H9 (cell line): ENCODE measurements at regions not wholly inside any gene's neighbourhood (a gene's known extent, or its start where the extent isn't known, plus 50 kb on each side); places are given as distances from the start of the nearest gene placed in this dataset.

Experiments used
- DNase-seq: peaks from one replicate; pipeline ENCODE4 v3.0.0-alpha.2; 2017
- H2AFZ ChIP-seq: one replicate; pipeline ENCODE4 v1.6.1; 2013; ENCODE audit warnings: mild to moderate bottlenecking, low read length, control low read depth, moderate library complexity
- H2AK5ac ChIP-seq: 2 replicates; pipeline ENCODE4 v1.6.1; 2013; ENCODE audit warnings: low read length, control low read depth, mixed read lengths; ENCODE audit not compliant: insufficient read length
- H2BK120ac ChIP-seq: one replicate; pipeline ENCODE4 v1.6.1; 2013; ENCODE audit warnings: low read depth, mild to moderate bottlenecking, low read length, control low read depth, inconsistent platforms; ENCODE audit not compliant: poor library complexity, severe bottlenecking
- H2BK12ac ChIP-seq: 2 replicates; pipeline ENCODE4 v1.6.1; 2013; ENCODE audit warnings: low read length, control low read depth, mixed read lengths, low read depth; ENCODE audit not compliant: insufficient read length
- H2BK15ac ChIP-seq: 2 replicates; pipeline ENCODE4 v1.6.1; 2013; ENCODE audit warnings: low read depth, low read length, control low read depth
- H2BK20ac ChIP-seq: one replicate; pipeline ENCODE4 v1.6.1; 2013; ENCODE audit warnings: low read depth, mild to moderate bottlenecking, low read length, control low read depth, inconsistent platforms; ENCODE audit not compliant: poor library complexity, severe bottlenecking
- H2BK5ac ChIP-seq: 2 replicates; pipeline ENCODE4 v1.6.1; 2013; ENCODE audit warnings: low read length, control low read depth, mixed read lengths; ENCODE audit not compliant: insufficient read length
- H3K14ac ChIP-seq: 2 replicates; pipeline ENCODE4 v1.6.1; 2013; ENCODE audit warnings: low read length, control low read depth; ENCODE audit not compliant: insufficient read depth
- H3K18ac ChIP-seq: 2 replicates; pipeline ENCODE4 v1.6.1; 2013; ENCODE audit warnings: low read depth, mild to moderate bottlenecking, mixed read lengths, low read length, control low read depth; ENCODE audit not compliant: insufficient read length
- H3K23ac ChIP-seq: 2 replicates; pipeline ENCODE4 v1.6.1; 2013; ENCODE audit warnings: low read length, control low read depth, mixed read lengths, low read depth; ENCODE audit not compliant: insufficient read length
- H3K23me2 ChIP-seq: 2 replicates; pipeline ENCODE4 v1.6.1; 2013; ENCODE audit warnings: low read depth, mild to moderate bottlenecking, mixed read lengths, low read length, control low read depth; ENCODE audit not compliant: insufficient read length, poor library complexity, severe bottlenecking
- H3K27ac ChIP-seq: 2 replicates; pipeline ENCODE4 v1.5.1; 2013; ENCODE audit warnings: low read length, control low read depth, mixed read lengths, low read depth; ENCODE audit not compliant: insufficient read length
- H3K27me3 ChIP-seq: 2 replicates; pipeline ENCODE4 v1.6.1; 2013; ENCODE audit warnings: low read length, control low read depth, inconsistent platforms; ENCODE audit not compliant: insufficient read depth
- H3K4ac ChIP-seq: 2 replicates; pipeline ENCODE4 v1.6.1; 2013; ENCODE audit warnings: low read depth, mild to moderate bottlenecking, control low read depth, inconsistent platforms, low read length, moderate library complexity
- H3K4me1 ChIP-seq: 2 replicates; pipeline ENCODE4 v1.6.1; 2013; ENCODE audit warnings: low read length, control low read depth, inconsistent platforms; ENCODE audit not compliant: insufficient read depth
- H3K4me2 ChIP-seq: 2 replicates; pipeline ENCODE4 v1.6.1; 2013; ENCODE audit warnings: low read length, control low read depth, mixed read lengths; ENCODE audit not compliant: insufficient read length, insufficient read depth
- H3K56ac ChIP-seq: 2 replicates; pipeline ENCODE4 v1.6.1; 2013; ENCODE audit warnings: low read depth, mild to moderate bottlenecking, mixed read lengths, low read length, control low read depth; ENCODE audit not compliant: insufficient read length
- H3K79me1 ChIP-seq: 2 replicates; pipeline ENCODE4 v1.6.1; 2013; ENCODE audit warnings: low read depth, mild to moderate bottlenecking, moderate library complexity, low read length, control low read depth, inconsistent platforms; ENCODE audit not compliant: insufficient read depth, poor library complexity, severe bottlenecking
- H3K79me2 ChIP-seq: 2 replicates; pipeline ENCODE4 v1.6.1; 2013; ENCODE audit warnings: low read length, control low read depth, inconsistent platforms; ENCODE audit not compliant: insufficient read depth
- H3K9ac ChIP-seq: 2 replicates; pipeline ENCODE4 v1.6.1; 2013; ENCODE audit warnings: low read length, control low read depth, mixed read lengths; ENCODE audit not compliant: insufficient read length; ENCODE audit errors: extremely low read depth
- H3K9me3 ChIP-seq: one replicate; pipeline ENCODE4 v1.6.1; 2013; ENCODE audit warnings: low read depth, low read length, inconsistent platforms; ENCODE audit not compliant: control insufficient read depth
- H3T11ph ChIP-seq: one replicate; pipeline ENCODE4 v1.6.1; 2013; ENCODE audit warnings: mild to moderate bottlenecking, low read length, control low read depth, inconsistent platforms
- H4K20me1 ChIP-seq: one replicate; pipeline ENCODE4 v1.6.1; 2013; ENCODE audit not compliant: control insufficient read depth, insufficient read length, insufficient read depth
- H4K5ac ChIP-seq: 2 replicates; pipeline ENCODE4 v1.6.1; 2013; ENCODE audit warnings: low read depth, mild to moderate bottlenecking, mixed read lengths, low read length, control low read depth; ENCODE audit not compliant: insufficient read length
- H4K8ac ChIP-seq: replicated peaks from 2 replicates; pipeline ENCODE4 v1.6.1; 2013; ENCODE audit warnings: low read length, control low read depth, mixed read lengths, low read depth; ENCODE audit not compliant: insufficient read length
- H4K91ac ChIP-seq: 2 replicates; pipeline ENCODE4 v1.6.1; 2013; ENCODE audit warnings: low read depth, mild to moderate bottlenecking, moderate library complexity, mixed read lengths, low read length, control low read depth; ENCODE audit not compliant: insufficient read length
- H3K27ac Mint-ChIP-seq, 3 experiments: 2 replicates in 2 of 3; 3 replicates in 1 of 3; pipeline ENCODE4 v1.8.0; 2020 to 2021; ENCODE audit warnings: mixed read lengths in 3 of 3, mild to moderate bottlenecking in 1 of 3, moderate library complexity in 1 of 3
- H3K27me3 Mint-ChIP-seq: 2 replicates; pipeline ENCODE4 v1.8.0; 2021; ENCODE audit warnings: low read depth, mild to moderate bottlenecking, moderate library complexity, mixed read lengths
- H3K36me3 Mint-ChIP-seq, 3 experiments: 2 replicates in 2 of 3; 3 replicates in 1 of 3; pipeline ENCODE4 v1.8.0; 2020 to 2021; ENCODE audit warnings: low read depth in 3 of 3, mixed read lengths in 3 of 3; ENCODE audit not compliant: insufficient read depth in 1 of 3
- H3K4me1 Mint-ChIP-seq, 2 experiments: 2 replicates each; pipeline ENCODE4 v1.8.0; 2020; ENCODE audit warnings: mixed read lengths in 2 of 2
- H3K4me3 Mint-ChIP-seq, 2 experiments: 2 replicates in 1 of 2; 3 replicates in 1 of 2; pipeline ENCODE4 v1.8.0; 2020 to 2021; ENCODE audit warnings: mild to moderate bottlenecking in 2 of 2, mixed read lengths in 2 of 2, moderate library complexity in 1 of 2
- H3K9me3 Mint-ChIP-seq, 2 experiments: 2 replicates in 1 of 2; 3 replicates in 1 of 2; pipeline ENCODE4 v1.8.0; 2020; ENCODE audit warnings: mild to moderate bottlenecking in 2 of 2, mixed read lengths in 2 of 2, moderate library complexity in 1 of 2
- WGBS: extraction: QIAGEN DNeasy Blood & Tissue Kit; methylation state at CpG from one replicate; pipeline ENCODE4 v1.1.7; 2013; ENCODE audit warnings: missing lambda C conversion rate, low lambda C conversion rate, mixed read lengths; ENCODE audit not compliant: insufficient read length; ENCODE audit errors: extremely low coverage; 5-methylcytosine and 5-hydroxymethylcytosine counted together
- TF ChIP-seq, protein P1 (sequence below): fragments of 200-600 bp; sonication (generic); conservative IDR thresholded peaks from 3 replicates; pipeline ENCODE4 v1.8.0; 2021; ENCODE audit warnings: antibody characterized with exemption, mild to moderate bottlenecking

DNA sequence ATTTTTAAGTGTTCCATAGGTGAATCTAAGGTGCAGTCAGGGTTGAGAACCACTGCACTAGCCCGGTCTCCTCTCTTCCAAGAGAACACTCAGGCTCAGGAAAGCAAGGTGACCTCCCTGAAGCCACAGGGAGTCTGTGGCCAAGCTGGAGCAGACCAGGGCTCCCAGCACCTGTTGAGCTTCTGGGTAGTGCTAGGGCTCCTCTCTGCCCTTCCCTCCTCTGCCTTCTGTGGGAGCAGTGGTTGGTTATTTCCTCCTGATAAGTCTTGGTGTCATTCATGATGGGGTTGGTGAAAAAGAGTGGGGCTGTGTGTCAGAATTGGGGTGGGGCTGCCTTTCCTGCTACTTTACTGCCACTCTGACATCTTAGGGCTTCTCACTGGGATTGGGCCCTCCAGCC lies 163.1 kb upstream of the UMPS start:
- Histone ChIP-seq H2BK15ac (no peak overlapping the region), H4K91ac (no peak overlapping the region), H2BK20ac (no peak overlapping the region), H2BK12ac (no peak overlapping the region), H2AFZ (no peak overlapping the region), H2AK5ac (no peak overlapping the region), H3K27ac (no peak overlapping the region), H4K5ac (no peak overlapping the region), H3K56ac (no peak overlapping the region), H2BK5ac (no peak overlapping the region), H3K4ac (no peak overlapping the region), H4K8ac (no peak overlapping the region), H3K79me2 (no peaks in the 10 kb centered on the region), H3K4me1 (no peaks in the 10 kb centered on the region), H3K23ac (no peak overlapping the region), H3K4me2 (no peak overlapping the region), H3K18ac (no peak overlapping the region), H3K9ac (no peak overlapping the region), H3K23me2 (no peaks in the 10 kb centered on the region), H3K79me1 (no peaks in the 10 kb centered on the region), H4K20me1 (no peaks in the 10 kb centered on the region), H3K9me3 (no peaks in the 10 kb centered on the region), H2BK120ac (no peak overlapping the region), H3K14ac (0 out of 2 replicates have a peak overlapping the region, but pooled peaks have one; percentile 29), H3K27me3 (no peaks in the 10 kb centered on the region), H3T11ph (no peak overlapping the region)
- peaks cover 5% of the 10 kb centered on the region for H3K27me3 Mint-ChIP-seq
- H3K9me3 Mint-ChIP-seq: no peaks in the 10 kb centered on the region
- no CpG with 5 or more reads among the region's 1 CpG for WGBS
- no peaks in the 10 kb centered on the region for H3K36me3 Mint-ChIP-seq
- no peak for DNase-seq
- H3K4me3 Mint-ChIP-seq: no peak overlapping the region
- peaks cover 3 to 4% of the 10 kb centered on the region in 2 experiments for H3K4me1 Mint-ChIP-seq
- H3K27ac Mint-ChIP-seq: no peak overlapping the region
- TF ChIP-seq, protein P1, sequence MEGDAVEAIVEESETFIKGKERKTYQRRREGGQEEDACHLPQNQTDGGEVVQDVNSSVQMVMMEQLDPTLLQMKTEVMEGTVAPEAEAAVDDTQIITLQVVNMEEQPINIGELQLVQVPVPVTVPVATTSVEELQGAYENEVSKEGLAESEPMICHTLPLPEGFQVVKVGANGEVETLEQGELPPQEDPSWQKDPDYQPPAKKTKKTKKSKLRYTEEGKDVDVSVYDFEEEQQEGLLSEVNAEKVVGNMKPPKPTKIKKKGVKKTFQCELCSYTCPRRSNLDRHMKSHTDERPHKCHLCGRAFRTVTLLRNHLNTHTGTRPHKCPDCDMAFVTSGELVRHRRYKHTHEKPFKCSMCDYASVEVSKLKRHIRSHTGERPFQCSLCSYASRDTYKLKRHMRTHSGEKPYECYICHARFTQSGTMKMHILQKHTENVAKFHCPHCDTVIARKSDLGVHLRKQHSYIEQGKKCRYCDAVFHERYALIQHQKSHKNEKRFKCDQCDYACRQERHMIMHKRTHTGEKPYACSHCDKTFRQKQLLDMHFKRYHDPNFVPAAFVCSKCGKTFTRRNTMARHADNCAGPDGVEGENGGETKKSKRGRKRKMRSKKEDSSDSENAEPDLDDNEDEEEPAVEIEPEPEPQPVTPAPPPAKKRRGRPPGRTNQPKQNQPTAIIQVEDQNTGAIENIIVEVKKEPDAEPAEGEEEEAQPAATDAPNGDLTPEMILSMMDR: no peak
